OCI-LY3 (cell line): ENCODE measurements at regions not wholly inside any gene's neighbourhood (a gene's known extent, or its start where the extent isn't known, plus 50 kb on each side); places are given as distances from the start of the nearest gene placed in this dataset.

ENCODE experiments used
- H2AFZ ChIP-seq: fragments of 200-600, 300-600 bp; shearing (Covaris generic); 2 replicates; pipeline ENCODE4 v1.6.0; 2014; ENCODE audit warnings: antibody characterized with exemption, low read depth, low read length
- H3K27ac ChIP-seq: fragments of 200-600, 300-600 bp; sonication (generic); 2 replicates; pipeline ENCODE4 v1.5.1; 2014; ENCODE audit warnings: mild to moderate bottlenecking, low read length, moderate library complexity, mixed read lengths
- H3K27me3 ChIP-seq: fragments of 200-600, 300-600 bp; sonication (generic); 2 replicates; pipeline ENCODE4 v1.6.1; 2014; ENCODE audit warnings: low read depth, low read length, mixed read lengths
- H3K36me3 ChIP-seq: fragments of 200-600, 300-600 bp; sonication (generic); replicated peaks from 2 replicates; pipeline ENCODE3; 2014; ENCODE audit warnings: low read depth, low read length, mixed read lengths
- H3K4me1 ChIP-seq: fragments of 300-600, 200-600 bp; sonication (generic); 2 replicates; pipeline ENCODE4 v1.6.1; 2014; ENCODE audit warnings: low read length, mixed read lengths
- H3K4me2 ChIP-seq: fragments of 200-600, 300-600 bp; sonication (generic); 2 replicates; pipeline ENCODE4 v1.6.1; 2014; ENCODE audit warnings: low read length, mixed read lengths
- H3K4me3 ChIP-seq: fragments of 300-600, 200-600 bp; sonication (generic); 2 replicates; pipeline ENCODE4 v1.5.1; 2014; ENCODE audit warnings: antibody characterized with exemption, mild to moderate bottlenecking, low read length, moderate library complexity
- H3K79me2 ChIP-seq: fragments of 300-600, 200-600 bp; shearing (Covaris generic); 2 replicates; pipeline ENCODE4 v1.6.1; 2014; ENCODE audit warnings: mild to moderate bottlenecking, low read length, mixed read lengths
- H3K9ac ChIP-seq: fragments of 300-600, 200-600 bp; shearing (Covaris generic); 2 replicates; pipeline ENCODE4 v1.6.0; 2014; ENCODE audit warnings: mild to moderate bottlenecking, low read length, moderate library complexity
- H3K9me3 ChIP-seq: fragments of 200-600, 300-600 bp; shearing (Covaris generic); 2 replicates; pipeline ENCODE4 v1.6.1; 2014; ENCODE audit warnings: low read length, mixed read lengths; ENCODE audit not compliant: insufficient read depth
- H4K20me1 ChIP-seq: fragments of 200-600, 300-600 bp; sonication (generic); 2 replicates; pipeline ENCODE4 v1.6.1; 2016; ENCODE audit warnings: low read length, mixed read lengths; ENCODE audit not compliant: insufficient read depth
- EZH2phosphoT487 ChIP-seq: fragments of 200-600 bp; shearing (Covaris generic); IDR thresholded peaks from 2 replicates; pipeline ENCODE4 v1.6.1; 2018; ENCODE audit warnings: antibody characterized with exemption, mixed run types, low read depth
- TF ChIP-seq, protein P1 (sequence below): fragments of 200-600, 300-600 bp; sonication (generic); IDR thresholded peaks from 2 replicates; pipeline ENCODE4 v1.5.1; 2014; ENCODE audit warnings: antibody characterized with exemption, low read length, low read depth

DNA sequence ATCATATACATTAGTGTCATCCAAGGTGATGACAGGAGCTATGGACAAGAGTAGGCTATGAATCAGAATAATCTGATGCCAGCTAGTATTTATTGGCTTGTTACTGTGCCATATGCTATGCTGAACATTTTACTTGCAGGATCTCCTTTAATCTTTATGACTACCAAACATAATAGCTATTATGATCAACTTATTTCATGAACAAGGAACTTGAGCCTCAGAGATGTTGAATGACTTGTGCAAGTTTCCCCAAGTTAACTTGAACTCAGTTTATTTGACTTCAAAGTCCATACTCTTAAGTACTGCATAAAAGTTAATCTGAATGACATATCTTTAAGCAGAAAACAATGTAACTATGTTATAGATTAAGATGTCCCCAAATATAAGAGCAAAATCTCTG, 178.8 kb upstream of the ARHGAP20 start:
- no peaks in the 10 kb centered on the region for H3K9me3 ChIP-seq
- H3K27ac ChIP-seq = no peak overlapping the region
- TF ChIP-seq EZH2phosphoT487 = no peak
- TF ChIP-seq, protein P1, sequence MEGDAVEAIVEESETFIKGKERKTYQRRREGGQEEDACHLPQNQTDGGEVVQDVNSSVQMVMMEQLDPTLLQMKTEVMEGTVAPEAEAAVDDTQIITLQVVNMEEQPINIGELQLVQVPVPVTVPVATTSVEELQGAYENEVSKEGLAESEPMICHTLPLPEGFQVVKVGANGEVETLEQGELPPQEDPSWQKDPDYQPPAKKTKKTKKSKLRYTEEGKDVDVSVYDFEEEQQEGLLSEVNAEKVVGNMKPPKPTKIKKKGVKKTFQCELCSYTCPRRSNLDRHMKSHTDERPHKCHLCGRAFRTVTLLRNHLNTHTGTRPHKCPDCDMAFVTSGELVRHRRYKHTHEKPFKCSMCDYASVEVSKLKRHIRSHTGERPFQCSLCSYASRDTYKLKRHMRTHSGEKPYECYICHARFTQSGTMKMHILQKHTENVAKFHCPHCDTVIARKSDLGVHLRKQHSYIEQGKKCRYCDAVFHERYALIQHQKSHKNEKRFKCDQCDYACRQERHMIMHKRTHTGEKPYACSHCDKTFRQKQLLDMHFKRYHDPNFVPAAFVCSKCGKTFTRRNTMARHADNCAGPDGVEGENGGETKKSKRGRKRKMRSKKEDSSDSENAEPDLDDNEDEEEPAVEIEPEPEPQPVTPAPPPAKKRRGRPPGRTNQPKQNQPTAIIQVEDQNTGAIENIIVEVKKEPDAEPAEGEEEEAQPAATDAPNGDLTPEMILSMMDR = no peak
- H3K4me1 ChIP-seq = no peaks in the 10 kb centered on the region
- H3K4me2 ChIP-seq = no peak overlapping the region
- H3K27me3 ChIP-seq = 0 out of 2 replicates have a peak, but pooled peaks cover 4% of the 10 kb centered on the region
- H3K36me3 ChIP-seq = no peaks in the 10 kb centered on the region
- no peaks in the 10 kb centered on the region for H3K79me2 ChIP-seq
- H3K4me3 ChIP-seq = no peak overlapping the region
- H3K9ac ChIP-seq = no peak overlapping the region
- H4K20me1 ChIP-seq = no peaks in the 10 kb centered on the region
- H2AFZ ChIP-seq = no peak overlapping the region

DNA sequence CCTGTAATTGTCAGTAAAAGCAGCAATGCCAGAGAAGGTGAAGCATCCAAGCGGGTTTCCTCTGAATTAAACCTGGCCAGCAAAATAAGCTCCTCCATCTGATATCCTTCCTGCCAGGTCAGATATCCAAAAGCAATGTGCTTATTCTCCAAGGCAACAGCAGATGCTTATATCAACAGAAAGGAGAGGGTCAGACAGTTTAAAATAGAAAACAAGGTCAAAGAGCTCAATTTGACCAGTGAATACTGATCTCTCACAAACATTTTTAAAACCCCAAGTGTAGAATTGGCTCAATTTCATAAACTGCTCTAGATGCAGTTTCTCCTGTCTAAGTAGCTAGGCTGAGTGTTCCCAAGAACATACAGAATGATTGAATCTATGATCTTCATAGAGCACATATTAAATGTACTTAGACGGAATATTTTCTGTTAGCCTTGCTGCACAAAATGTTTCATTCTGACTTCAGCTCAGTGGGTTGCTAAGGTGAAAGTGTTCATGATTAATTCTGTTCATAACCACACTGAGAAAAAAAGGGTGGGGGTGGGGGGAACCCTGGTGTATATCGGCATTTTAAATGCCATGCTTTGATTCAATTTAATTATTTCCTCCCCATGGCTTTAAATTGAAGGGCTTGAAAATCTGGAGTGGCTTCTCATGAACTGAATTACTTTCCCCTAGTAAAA, 174.2 kb upstream of the ARHGAP20 start:
- TF ChIP-seq EZH2phosphoT487 = no peak
- TF ChIP-seq, protein P1 = no peak
- Histone ChIP-seq H4K20me1 (no peaks in the 10 kb centered on the region), H3K4me3 (no peak overlapping the region), H3K4me1 (no peaks in the 10 kb centered on the region), H3K79me2 (no peaks in the 10 kb centered on the region), H3K4me2 (no peak overlapping the region), H3K9me3 (no peaks in the 10 kb centered on the region), H3K27ac (no peak overlapping the region), H3K27me3 (no peaks in the 10 kb centered on the region), H3K36me3 (no peaks in the 10 kb centered on the region), H2AFZ (no peak overlapping the region), H3K9ac (no peak overlapping the region)

DNA sequence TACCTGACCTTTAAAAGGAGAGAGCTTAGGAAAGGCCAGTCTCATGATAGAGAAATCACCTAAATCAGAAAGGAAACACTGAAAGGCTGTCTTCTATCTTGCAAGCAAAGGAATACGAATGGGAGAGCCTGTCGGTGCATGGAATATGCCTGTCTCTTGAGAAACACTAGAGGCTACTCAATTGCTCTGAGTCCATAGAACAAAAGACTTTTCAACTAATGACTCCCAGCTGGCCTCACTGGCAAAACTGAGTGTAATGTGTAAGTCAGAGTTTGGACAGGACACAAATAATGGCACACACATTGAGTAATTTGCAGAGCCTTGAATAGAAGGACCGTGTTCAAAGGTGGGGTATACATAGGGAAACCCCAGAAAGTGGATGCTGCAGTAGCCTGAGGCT, 171.0 kb upstream of the ARHGAP20 start:
- no peaks in the 10 kb centered on the region for H3K4me1 ChIP-seq
- H4K20me1 ChIP-seq = no peaks in the 10 kb centered on the region
- H3K36me3 ChIP-seq = no peaks in the 10 kb centered on the region
- H3K27me3 ChIP-seq = 0 out of 2 replicates have a peak, but pooled peaks cover 5% of the 10 kb centered on the region
- H3K9ac ChIP-seq = no peak overlapping the region
- H3K79me2 ChIP-seq = no peaks in the 10 kb centered on the region
- H2AFZ ChIP-seq = no peak overlapping the region
- no peaks in the 10 kb centered on the region for H3K9me3 ChIP-seq
- H3K4me2 ChIP-seq = no peak overlapping the region
- no peak overlapping the region for H3K27ac ChIP-seq
- no peak overlapping the region for H3K4me3 ChIP-seq
- TF ChIP-seq EZH2phosphoT487 = no peak
- TF ChIP-seq, protein P1 = no peak

DNA sequence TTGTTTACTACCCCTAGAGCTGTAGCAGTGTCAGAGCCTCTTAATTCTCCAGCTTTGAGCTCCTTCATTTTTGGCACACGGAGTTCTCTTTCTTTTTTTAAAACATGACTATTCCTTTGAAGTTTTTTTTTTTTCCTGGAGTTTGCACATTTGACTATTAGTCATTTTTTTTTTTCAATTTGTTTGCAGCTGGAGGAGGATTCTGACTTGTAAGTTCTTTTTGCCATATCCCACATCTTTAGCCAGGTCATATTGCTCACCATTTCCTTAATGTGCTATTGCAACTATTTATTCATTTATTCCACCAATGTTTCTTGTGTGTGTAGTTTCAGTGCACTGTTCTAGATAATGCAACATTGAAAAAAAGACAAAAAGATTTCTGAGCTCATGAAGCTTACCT, 166.3 kb upstream of the ARHGAP20 start:
- no peak overlapping the region for H3K4me2 ChIP-seq
- H3K27ac ChIP-seq = no peak overlapping the region
- no peak overlapping the region for H3K4me3 ChIP-seq
- no peaks in the 10 kb centered on the region for H3K4me1 ChIP-seq
- TF ChIP-seq, protein P1 = no peak
- no peak for TF ChIP-seq EZH2phosphoT487
- no peaks in the 10 kb centered on the region for H3K36me3 ChIP-seq
- no peaks in the 10 kb centered on the region for H4K20me1 ChIP-seq
- H3K9me3 ChIP-seq = no peaks in the 10 kb centered on the region
- H3K27me3 ChIP-seq = peaks cover 11% of the 10 kb centered on the region; the same call in 1 of the 2 replicates
- H2AFZ ChIP-seq = no peak overlapping the region
- no peaks in the 10 kb centered on the region for H3K79me2 ChIP-seq
- no peak overlapping the region for H3K9ac ChIP-seq
